Lower leg skin (tissue), 4 donors: ENCODE measurements at regions not wholly inside any gene's neighbourhood (a gene's known extent, or its start where the extent isn't known, plus 50 kb on each side); places are given as distances from the start of the nearest gene placed in this dataset.

Source experiments
- DNase-seq, 2 donors: peaks; one replicate each; pipeline ENCODE4 v3.0.0-alpha.2; 2019; ENCODE audit warnings: low spot score in 2 of 2
- H3K4me3 ChIP-seq: fragments of 200-600 bp; sonication (generic); 2 replicates; pipeline ENCODE4 v1.5.1; 2017; ENCODE audit warnings: mild to moderate bottlenecking, low read depth; ENCODE audit not compliant: poor library complexity, severe bottlenecking
- CTCF ChIP-seq, 3 donors: fragments of 450-650 bp; IDR thresholded peaks; one replicate each; pipeline ENCODE4 v1.5.1; 2016; ENCODE audit warnings: antibody characterized with exemption in 3 of 3, mild to moderate bottlenecking in 3 of 3, moderate library complexity in 2 of 3
- POLR2A ChIP-seq, 2 donors: fragments of 450-650 bp; IDR thresholded peaks; one replicate each; pipeline ENCODE4 v1.6.1; 2016 to 2017; ENCODE audit warnings: antibody characterized with exemption in 2 of 2, mild to moderate bottlenecking in 1 of 2, moderate library complexity in 1 of 2
- WGBS, 2 donors: methylation state at CpG; one replicate each; pipeline ENCODE4 v1.1.5; 2018; 5-methylcytosine and 5-hydroxymethylcytosine counted together
- intact Hi-C: fragments of 100-400 bp; cut with DNase I; formaldehyde crosslinking; loops from one replicate; pipeline ENCODE4 v1.15.0; 2023; ENCODE audit warnings: low total_unique reads

- TF ChIP-seq POLR2A (IDR thresholded peaks at IDR 0.05) (no peak), CTCF (IDR thresholded peaks at IDR 0.05) (no peak)
- intact Hi-C loops = no loop called here
- no peak for DNase-seq
- no peak overlapping the region for H3K4me3 ChIP-seq
- WGBS, 2 donors = 65 to 78% methylated on average over 2 of the region's 2 CpGs
Measured at GRCh38 chrX:79231662-79232061, 87.2 kb downstream of the GPR174 start.
